ENCODE measurements at regions not wholly inside any gene's neighbourhood (a gene's known extent, or its start where the extent isn't known, plus 50 kb on each side); places are given as distances from the start of the nearest gene placed in this dataset.
"Not testable (repeated sequence)": the region's sequence is repeated elsewhere in the genome, so short reads cannot be mapped to it uniquely, and the experiment has no call there.

DNA sequence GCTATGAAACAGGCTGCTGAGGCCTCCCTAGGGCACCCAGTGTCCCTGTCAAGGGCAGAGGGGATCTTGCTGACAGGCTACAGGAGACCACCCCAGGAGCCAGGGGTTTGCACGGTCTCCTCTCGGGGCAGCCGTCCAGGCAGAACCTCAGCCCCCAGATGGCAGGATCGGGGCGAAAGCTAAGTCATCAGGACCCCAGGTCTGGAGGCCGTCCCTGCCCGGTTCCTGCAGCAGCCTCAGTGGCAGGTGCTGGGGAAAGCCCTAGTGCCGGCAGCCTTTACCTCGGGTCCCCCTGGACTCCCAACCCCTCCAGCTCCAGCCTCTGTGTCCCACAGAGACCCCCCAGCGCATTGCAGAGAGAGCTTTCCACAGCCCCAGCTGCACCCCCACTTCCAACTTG is 103.8 kb upstream of the C14orf180 start:
- intact Hi-C loops (cut with micrococcal nuclease) = no loop called here
- ATAC-seq = no peak
- no peak for DNase-seq

DNA sequence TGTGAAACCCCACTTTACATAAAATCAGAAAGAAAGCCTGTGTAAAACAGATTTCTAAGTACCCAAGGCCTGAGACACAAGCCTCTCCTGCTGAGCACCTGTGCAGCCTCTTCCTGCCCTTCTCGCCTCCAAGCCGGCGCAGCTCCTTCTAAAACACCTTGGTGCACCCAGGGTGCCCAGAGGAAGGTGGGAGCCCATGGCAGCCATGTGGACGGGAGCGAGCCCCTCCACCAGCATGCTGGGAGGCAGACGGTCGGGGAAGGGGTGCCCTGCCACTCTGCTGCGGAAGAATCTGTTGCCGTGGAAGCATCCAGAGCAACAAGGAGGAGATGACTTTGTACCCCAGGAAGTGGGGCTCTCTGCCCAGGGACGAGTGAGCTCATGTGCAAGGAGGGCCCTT is 103.1 kb upstream of the C14orf180 start:
- DNase-seq (no peak), ATAC-seq (no peak)
- intact Hi-C loops (cut with micrococcal nuclease) = no loop called here

DNA sequence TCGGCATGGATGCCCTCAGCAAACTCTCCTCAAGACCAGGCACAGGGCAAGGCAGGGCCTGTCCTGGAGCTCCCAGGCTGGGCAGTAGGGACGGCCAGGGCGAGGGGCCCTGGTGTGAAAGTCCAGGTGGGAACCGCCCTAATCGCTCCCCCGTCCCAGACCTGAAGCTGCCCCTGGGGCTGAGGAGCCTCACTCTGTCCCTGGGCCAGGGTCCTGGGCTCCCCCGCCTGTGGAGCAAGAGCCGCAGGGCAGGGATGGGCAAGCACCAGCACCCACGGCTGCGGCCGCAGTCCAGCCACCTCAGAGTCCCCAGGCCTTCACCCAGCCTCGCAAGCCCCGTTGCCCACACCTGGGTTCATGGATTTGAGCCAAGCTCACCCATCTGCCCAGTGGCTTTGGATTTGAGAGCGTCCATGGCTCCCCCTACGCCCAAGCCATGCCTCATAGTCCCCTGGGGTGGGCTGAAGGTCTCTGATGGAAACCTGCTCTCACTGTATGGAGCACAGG is 102.4 kb upstream of the C14orf180 start:
- ATAC-seq (no peak), DNase-seq (no peak)
- intact Hi-C loops (cut with micrococcal nuclease) = no loop called here

DNA sequence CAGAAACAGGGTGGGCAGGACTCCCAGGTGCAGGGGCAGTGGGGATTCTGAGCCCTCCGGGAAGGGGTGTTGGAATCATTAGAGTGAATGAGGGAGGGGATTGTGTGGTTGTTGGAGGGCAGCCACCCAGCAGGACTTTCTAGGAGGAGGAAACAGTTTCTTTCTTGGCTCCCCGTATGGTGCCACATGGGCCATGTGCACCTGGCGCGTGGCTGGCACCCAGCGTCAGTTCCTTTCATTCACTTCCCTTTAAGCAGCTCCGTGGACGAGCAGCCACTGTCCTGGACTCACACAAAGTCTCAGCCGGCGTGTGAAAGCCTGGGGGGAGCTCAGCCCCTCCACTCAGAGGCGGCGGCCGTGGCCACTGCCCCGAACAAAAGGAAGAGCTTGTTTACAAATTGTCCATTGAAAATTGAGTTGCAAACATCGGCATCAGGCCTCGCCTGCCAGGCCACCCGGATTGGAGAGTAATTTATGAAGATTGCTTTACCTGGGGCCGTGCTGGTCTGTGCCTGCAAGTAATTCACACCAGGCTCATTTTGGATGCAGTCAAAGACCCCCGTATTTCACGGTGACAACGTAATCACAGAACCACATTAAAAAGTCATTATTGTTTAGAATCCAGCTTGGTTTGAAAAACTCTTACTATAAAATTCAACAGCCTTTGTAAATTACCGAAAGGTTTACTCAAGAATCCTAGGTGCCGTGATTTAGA is 101.7 kb upstream of the C14orf180 start:
- intact Hi-C loops (cut with micrococcal nuclease) = no loop called here
- no peak for ATAC-seq
- DNase-seq = no peak

DNA sequence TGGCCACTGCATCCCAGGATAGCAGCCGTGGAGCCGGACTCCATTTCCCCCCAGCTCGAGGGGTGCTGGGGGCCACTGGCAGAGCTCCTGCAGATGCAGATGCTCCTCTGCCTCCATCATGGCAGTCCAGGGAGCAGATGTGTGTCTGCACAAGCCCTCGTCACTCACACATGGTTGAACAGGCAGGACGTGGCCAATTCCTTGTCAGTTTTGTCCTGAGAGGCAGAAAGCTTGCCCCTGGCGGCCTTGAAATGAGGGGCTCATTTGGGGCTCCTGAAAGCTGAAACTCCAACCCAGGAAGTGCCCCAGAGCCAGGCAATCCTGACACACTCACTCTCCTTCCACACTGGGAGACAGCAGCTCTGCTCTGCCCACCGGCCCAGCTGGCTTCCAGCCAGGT is 100.9 kb upstream of the C14orf180 start:
- no peak for ATAC-seq
- DNase-seq = no peak
- intact Hi-C loops (cut with micrococcal nuclease) = no loop called here

DNA sequence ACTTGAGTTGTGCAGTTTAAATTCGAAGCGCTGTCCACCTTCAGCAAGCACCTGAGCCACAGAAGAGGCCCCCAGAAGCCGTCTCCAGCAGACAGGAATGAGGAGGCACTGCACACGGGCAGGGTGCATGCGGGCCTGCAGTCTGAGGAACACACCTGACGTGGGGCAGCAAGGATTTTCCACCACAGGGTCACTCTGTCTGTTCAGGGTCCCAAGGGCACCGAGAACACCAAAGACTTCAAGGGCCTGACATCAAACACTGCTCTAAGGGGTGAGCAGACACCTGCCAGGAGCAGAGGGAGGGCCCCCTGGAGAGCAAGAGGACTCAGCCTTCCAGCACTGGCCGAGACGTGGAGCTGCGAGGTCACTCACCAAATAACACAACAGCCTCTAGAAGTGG is 99.7 kb upstream of the C14orf180 start:
- no peak for ATAC-seq
- intact Hi-C loops (cut with micrococcal nuclease) = no loop called here
- DNase-seq = no peak

DNA sequence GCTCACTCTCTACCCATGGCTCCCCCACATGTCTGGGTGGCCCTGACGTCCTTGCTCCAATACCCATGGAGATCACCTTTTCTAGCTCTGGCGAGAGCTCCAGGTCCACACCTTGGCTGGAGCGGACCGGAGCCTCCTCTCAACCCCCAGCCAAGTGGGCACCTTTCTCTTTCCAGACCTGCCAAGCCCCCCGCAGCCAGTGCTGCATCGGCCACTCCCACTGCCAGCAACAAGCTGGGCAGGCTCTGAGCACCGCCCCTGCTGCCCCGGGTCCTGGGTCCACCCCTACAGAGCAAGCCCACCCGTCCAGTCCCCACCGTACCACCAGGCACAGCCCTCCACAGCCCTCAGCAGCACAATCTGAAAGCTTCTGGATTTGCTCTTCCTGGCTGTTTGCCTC is 98.2 kb upstream of the C14orf180 start:
- intact Hi-C loops (cut with micrococcal nuclease) = no loop called here
- no peak for DNase-seq
- ATAC-seq = no peak

DNA sequence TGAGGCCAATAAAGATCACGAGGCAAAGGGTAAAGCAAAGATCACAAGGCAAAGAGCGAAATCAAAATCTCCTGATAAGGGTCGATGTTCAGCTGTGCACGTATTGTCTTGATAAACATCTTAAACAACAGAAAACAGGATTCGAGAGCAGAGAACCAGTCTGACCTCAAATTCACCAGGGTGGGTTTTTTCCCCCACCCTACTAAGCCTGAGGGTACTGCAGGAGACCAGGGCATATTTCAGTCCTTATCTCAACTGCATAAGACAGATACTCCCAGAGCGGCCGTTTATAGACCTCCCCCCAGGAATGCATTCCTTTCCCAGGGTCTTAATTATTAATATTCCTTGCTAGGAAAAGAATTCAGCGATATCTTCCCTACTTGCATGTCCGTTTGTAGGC is 97.5 kb upstream of the C14orf180 start:
- DNase-seq; ATAC-seq; intact Hi-C loops (cut with micrococcal nuclease): not testable (repeated sequence)

DNA sequence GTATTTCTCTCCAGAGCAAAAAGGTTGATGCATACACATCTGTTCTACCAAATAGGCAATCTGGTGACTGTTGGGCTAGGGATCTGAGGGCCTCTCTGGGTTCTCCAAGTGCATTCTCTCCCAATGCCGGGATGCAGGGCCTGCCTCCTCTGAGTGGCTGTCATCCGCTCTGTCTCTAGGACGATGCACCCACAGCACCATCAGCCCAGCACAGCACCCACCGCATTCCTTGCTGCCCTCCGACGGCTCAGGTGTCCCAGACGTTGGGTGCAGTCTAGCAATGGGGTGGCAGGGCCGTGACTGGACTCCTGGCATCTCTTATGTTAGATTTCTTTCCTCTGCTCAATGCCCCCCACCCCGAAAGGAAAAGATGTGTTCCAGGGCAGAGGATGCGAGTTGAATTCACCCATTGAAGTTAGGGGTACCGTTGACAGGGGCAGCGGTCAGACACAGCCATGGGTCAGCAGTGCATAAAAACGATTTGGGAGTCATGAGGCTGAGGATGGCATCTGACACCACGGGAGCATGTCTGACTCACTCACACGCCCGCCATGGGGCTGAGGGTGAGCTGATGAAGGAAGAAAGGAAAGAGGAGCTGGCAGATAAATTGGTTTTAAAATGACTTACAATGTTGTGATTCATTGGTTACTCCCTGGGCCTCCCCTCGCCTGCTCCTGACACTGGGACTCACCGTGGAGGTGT is 93.2 kb upstream of the C14orf180 start:
- intact Hi-C loops (cut with micrococcal nuclease) = no loop called here
- ATAC-seq (no peak), DNase-seq (no peak)

DNA sequence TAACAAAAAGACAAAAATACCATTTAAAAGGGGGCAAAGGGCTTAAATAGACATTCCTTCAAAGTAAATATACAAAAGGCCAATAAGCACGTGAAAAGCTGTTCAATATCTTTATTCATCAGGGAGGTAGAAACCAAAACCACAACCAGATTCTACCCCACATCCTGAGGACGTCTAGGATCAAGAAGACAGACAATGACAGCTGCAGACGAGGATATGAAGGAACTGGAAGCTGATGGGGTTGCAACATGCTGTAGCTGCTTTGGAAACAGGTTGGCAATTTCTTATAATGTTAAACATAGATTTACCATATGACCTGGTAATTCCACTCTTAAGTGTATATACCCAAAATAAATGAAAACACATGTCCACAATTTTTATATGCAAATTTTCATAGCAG is 85.1 kb upstream of the C14orf180 start:
- intact Hi-C loops (cut with micrococcal nuclease) = no loop called here
- no peak for ATAC-seq
- DNase-seq = no peak

DNA sequence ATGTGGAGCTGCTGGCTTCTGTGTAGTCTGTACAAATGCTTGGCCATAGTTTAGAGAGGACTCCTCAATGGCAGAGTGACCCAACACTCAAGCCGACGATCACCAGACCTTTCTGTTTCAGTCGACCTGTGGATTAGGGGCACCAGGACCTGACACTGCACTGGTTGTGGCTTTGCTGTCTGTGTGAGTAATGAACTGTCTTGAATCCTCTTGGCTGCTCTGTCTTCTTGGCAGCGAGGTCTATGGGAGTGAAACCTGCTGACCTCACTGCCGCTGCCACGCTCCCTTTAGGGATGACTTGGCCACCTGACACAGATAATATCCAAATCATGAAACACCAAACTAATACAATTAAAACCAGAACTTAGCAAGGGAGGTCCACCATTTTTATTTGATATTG is 83.5 kb upstream of the C14orf180 start:
- no peak for ATAC-seq
- no peak for DNase-seq
- intact Hi-C loops (cut with micrococcal nuclease) = no loop called here

DNA sequence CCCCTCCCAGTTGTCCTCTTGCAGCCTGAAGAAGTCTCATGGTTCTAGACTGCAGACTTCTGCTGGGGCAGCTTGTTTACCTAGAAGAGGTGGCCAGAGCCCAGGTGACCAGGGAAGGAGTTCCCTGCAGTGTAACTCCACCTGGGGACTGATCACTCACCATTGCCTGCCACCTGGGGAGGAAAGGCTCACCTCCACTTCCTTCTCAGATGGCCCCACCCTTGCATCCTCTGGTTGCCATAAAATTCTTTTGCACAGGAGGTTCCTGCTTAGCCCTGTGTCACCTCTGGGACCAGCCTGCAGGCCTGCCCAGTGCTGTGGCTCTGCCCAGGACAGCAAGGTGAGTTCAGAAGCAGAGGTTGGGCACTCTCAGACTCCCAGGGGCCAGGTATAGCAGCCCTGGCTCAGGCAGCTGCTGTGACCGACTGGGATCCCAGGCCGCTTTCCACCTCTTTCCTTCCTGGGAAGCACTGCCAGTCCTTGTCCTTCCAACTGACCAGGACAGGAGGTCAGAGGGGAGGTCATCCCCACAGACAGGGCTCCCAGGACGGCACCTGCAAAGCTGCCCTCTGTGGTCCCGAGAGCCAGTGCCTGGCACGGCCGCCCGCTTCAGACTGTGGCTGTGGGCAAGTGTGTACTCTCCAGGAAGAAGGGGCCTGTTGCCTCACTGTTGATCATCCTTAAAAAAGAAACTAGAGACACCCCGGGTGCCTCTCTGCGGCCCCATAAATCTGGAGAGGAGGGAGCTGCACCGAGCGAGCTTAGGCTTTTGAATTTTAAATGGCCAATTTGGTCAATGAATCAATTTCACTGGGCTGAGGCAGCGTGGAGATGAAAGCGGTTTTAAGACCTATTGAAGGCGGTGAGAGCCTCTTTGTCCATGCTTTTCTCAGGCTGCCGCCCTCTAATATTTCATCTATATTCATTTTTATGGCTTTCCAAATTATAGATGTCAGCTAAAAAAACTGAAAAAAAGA is 79.5 kb upstream of the C14orf180 start:
- no peak for ATAC-seq
- intact Hi-C loops (cut with micrococcal nuclease) = no loop called here
- DNase-seq = no peak

DNA sequence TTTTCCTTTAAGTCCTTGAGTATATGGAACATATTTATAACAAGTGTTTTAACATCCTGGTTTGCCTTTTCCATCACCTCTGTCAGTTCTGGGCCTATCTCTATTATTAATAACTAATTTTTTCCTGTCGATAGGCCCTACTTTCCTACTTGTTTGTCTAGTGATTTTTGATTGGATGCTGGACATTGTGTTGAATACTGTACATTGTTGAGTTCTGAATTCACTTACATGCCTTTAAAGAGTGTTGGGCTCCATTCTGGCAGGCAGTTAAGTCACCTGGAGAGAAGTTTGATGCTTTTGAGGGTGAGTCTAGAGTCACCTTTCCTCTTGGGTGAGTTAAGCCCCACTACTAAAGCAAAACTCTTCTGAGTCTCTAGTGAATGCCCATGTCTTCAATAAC is 77.5 kb upstream of the C14orf180 start:
- no peak for ATAC-seq
- intact Hi-C loops (cut with micrococcal nuclease) = no loop called here
- no peak for DNase-seq

DNA sequence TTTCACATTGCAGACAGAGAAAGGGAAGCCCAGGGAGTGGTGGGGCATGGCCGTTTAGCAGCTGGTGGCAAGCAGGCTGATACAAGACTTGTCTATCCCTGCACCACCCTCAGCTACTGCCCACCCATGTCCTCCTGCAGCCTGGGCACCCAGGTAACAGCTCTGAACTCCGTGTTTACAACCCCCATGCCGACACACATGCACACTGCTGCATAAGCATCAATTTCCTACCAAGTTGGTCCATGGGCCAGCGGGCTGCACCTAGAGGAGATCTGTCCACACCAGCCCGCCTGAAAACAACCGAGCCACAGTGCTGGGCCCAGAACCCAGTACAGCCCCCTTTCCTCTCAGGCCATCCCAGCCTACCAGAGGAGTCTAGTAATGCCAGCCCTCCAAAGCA is 75.9 kb upstream of the C14orf180 start:
- intact Hi-C loops (cut with micrococcal nuclease) = no loop called here
- ATAC-seq (no peak), DNase-seq (no peak)

DNA sequence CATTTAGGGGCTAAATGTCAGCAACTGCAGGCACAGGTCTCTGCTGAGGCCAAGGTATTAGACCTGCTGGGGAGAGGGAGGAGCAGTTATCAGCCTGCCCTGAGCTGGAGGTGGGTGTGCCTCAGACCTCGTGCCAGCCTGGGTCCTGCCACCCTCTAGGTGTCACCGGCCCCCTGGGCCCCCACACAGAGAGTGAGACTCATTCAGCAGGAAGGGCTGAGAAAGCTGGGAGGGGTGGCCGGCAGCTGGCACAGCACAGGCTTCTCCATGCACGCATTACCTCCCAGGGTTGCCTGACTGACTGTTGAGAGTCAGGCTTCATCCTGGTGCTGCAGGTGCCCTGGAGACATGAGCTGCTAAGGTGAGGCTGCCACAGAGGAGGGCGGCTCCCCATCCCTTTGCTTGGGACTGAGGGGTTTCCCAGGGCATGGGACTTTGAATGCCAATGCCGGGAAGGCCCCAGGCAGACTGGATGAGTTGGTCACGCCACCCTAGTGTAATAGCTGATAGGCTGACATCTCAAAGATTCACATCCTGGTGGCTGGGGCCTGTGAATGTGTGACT is 75.3 kb upstream of the C14orf180 start:
- no peak for DNase-seq
- intact Hi-C loops (cut with micrococcal nuclease) = no loop called here
- ATAC-seq = no peak

DNA sequence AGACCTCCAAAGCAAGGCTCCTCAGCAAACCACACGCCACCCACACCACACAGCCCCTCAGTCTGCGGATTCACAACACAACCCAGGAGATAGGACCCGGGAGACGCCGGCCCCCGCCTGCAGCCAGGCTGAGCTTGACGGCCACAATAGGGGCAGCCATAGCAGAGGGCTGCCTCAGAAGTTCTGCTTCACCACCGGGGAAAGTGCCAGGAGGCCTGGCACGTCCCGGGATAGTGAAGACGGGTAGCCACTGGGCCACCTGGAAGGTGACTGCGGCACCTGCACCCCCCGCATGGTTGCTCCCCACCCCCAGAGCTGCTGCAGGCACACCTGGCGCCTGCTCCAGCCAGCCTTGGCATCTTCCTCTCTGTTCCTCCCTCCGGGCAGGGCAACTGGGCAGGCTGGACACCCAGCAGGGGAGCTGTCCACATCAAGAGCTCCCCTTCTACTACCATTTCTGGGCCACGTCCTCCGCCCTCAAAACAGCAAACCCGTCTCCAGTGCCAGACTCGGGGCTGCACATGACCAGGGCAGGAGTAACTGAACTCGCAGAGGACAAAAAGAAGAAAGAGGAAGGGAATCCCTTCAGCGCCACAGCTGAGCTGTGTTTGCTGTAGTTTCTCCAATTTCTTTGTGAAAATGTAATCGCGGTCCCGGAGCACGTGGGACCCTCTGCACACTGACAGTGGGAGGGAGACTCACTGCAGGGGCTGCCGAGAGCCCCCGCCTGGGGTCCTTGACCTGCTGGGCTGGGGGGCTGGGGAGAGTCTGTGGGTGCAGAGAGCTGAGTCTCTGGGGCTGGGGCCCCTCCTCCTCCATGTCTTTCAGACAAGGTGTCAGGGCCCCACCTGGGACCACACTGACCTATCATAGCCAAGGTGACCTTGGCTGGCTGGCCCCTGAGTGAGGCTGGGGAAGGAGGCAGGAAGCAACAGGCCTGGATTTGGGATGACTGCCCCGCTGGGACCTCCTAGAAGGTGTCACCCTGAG is 74.2 kb upstream of the C14orf180 start:
- DNase-seq (no peak), ATAC-seq (no peak)
- intact Hi-C loops (cut with micrococcal nuclease) = no loop called here

DNA sequence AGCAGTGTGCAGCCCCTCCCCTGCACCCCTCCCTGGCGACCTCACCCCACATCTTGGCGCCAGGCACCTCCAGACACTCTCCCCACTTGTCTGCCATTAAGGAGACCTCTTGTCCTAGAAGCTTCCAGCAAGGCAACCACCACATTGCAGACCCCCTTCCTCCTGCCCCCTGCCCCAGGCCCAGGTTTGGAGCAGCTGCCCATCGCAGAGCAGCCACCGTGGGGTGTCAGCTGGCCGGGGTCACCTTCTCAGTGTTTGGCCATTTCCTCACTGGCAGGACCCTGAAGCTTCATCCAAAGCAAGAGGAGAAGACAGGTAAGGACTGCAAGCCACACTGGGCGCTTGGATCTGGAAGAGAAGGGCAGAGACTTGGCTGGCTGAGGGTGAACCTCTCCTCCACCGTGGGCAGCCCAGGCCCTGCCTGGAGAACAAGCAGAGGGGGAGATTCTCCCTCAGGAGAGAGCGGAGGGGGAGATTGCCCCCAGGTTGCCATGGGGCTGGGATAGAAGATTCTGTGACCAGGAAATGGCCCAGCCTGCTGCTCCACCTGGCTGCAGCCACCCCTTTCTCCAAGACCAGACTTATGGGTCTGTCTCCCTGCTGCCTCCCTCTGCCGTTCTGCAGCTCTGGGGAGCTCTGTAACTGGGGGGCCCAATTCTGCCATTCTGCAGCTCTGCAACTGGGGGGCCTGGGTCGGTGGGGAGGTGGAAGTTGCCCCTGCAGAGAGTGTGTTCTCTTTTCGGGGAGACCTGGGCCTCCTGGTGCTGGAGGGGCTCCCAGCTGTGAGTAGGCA is 72.9 kb upstream of the C14orf180 start:
- ATAC-seq = no peak
- intact Hi-C loops (cut with micrococcal nuclease) = no loop called here
- no peak for DNase-seq

DNA sequence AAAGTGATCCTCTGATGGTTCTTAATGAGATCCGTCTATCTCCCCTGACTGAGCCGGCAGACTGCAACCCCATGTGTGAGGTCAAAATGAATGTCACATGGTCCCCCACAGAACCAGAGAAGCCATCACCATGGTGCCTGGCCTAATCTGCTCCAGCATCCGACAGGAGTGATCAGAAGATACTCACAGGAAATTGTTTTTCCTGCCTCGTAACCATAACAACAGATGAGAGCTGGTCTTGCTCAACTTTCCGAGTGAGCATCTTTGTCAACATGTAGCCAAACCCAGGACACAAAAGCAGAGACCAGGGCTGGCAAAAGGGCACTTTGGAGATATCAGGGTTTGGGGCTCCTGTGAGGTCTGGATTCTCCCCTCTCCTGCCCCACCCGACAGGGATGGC is 72.1 kb upstream of the C14orf180 start:
- ATAC-seq (no peak), DNase-seq (no peak)
- intact Hi-C loops (cut with micrococcal nuclease) = no loop called here

Data from left ventricle myocardium superior (tissue), 1 donor.